Ishikawa (cell line): ENCODE measurements at regions not wholly inside any gene's neighbourhood (a gene's known extent, or its start where the extent isn't known, plus 50 kb on each side); places are given as distances from the start of the nearest gene placed in this dataset.

Experiments
- CEBPB ChIP-seq: IDR thresholded peaks from 2 replicates; pipeline ENCODE4 v1.6.1; 2012
- CREB1 ChIP-seq: IDR thresholded peaks from 2 replicates; pipeline ENCODE4 v1.6.1; 2012; ENCODE audit warnings: low read depth
- EGR1 ChIP-seq: IDR thresholded peaks from 2 replicates; pipeline ENCODE4 v1.6.1; 2012
- EP300 ChIP-seq: IDR thresholded peaks from 2 replicates; pipeline ENCODE4 v1.6.1; 2012; ENCODE audit warnings: borderline replicate concordance
- FOXM1 ChIP-seq: IDR thresholded peaks from 2 replicates; pipeline ENCODE4 v1.6.1; 2012; ENCODE audit warnings: low read depth, borderline replicate concordance
- NFIC ChIP-seq: IDR thresholded peaks from 2 replicates; pipeline ENCODE4 v1.6.1; 2012
- RAD21 ChIP-seq: IDR thresholded peaks from 2 replicates; pipeline ENCODE4 v1.6.1; 2012; ENCODE audit warnings: low read depth
- REST ChIP-seq: IDR thresholded peaks from 2 replicates; pipeline ENCODE4 v1.6.1; 2012; ENCODE audit warnings: low read depth, mild to moderate bottlenecking
- TAF1 ChIP-seq: IDR thresholded peaks from 2 replicates; pipeline ENCODE4 v1.6.1; 2012; ENCODE audit warnings: low read depth, mild to moderate bottlenecking
- TCF12 ChIP-seq: IDR thresholded peaks from 2 replicates; pipeline ENCODE4 v1.6.1; 2012; ENCODE audit warnings: low read depth
- TEAD4 ChIP-seq: IDR thresholded peaks from 2 replicates; pipeline ENCODE4 v1.6.1; 2012
- USF1 ChIP-seq: IDR thresholded peaks from 2 replicates; pipeline ENCODE4 v1.6.1; 2012
- YY1 ChIP-seq: IDR thresholded peaks from 2 replicates; pipeline ENCODE4 v1.6.1; 2012; ENCODE audit warnings: low read depth
- ZBTB7A ChIP-seq: IDR thresholded peaks from 2 replicates; pipeline ENCODE4 v1.6.1; 2012; ENCODE audit warnings: low read depth
- TF ChIP-seq, protein P1 (sequence below): IDR thresholded peaks from 2 replicates; pipeline ENCODE4 v1.6.1; 2012

GRCh38 chr11:15830741-15831428 lies 525.5 kb downstream of the SOX6 start:
- TF ChIP-seq RAD21 (no peak), REST (no peak), CEBPB (no peak), EP300 (no peak), FOXM1 (no peak), TAF1 (no peak), NFIC (no peak), EGR1 (no peak), CREB1 (no peak)

GRCh38 chr11:15835788-15836411 lies 520.4 kb downstream of the SOX6 start:
- TF ChIP-seq ZBTB7A (no peak), TCF12 (no peak), REST (no peak), RAD21 (no peak), YY1 (no peak), USF1 (no peak), TAF1 (no peak), NFIC (no peak), EGR1 (no peak)
- TF ChIP-seq, protein P1, sequence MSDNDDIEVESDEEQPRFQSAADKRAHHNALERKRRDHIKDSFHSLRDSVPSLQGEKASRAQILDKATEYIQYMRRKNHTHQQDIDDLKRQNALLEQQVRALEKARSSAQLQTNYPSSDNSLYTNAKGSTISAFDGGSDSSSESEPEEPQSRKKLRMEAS, result no peak

DNA sequence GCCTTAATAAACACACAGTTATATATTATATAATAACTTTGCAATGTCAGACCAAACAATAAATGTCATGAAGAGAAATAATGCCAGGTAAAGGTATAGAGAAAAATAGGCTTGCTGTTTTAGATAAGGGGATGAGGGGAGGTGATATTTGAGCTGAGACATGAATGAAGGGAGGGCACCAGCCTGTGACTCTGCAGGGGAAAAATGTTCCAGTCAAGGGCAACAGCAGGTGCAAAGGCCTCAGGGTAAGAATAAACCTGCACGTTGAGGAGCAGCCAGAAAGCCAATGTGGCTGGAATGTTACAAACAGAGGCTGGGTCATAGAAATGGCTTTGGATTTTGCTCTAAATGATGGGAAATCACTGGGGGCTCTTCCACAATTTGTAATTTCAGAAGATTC lies 519.6 kb downstream of the SOX6 start:
- no peak for TF ChIP-seq EP300
- no peak for TF ChIP-seq ZBTB7A
- TF ChIP-seq, protein P1, result no peak
- TF ChIP-seq NFIC, result no peak
- TF ChIP-seq YY1, result no peak
- no peak for TF ChIP-seq TAF1
- no peak for TF ChIP-seq USF1

DNA sequence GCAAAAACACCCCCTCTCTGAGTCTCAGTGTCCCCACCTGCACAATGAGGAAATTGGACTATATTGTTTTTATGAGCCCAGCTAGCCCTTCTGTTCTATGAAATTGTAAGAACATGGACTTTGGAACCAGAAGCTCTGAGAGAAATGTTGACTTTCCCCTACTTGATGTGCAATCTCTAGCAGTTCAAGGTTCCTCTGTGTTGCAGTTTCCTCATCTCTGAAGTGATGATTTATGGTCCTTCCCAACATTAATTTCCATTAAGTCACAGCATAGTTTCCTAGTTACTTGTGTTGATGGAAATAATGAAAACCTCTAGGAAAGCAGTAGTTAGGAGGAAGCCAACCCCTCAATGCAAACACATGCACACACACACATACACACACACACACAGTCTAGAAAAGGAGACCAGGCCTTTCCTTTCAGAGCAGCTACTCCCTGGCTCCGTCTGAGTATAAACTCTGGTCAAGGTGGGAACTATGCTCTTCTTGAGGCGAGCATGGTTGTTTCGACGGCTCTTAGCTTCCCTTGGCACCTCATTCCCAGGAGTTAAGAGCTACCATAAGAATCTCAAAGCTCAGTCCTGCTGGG lies 518.4 kb downstream of the SOX6 start:
- TF ChIP-seq YY1 (no peak), TEAD4 (no peak), TAF1 (no peak), REST (no peak), FOXM1 (no peak), EP300 (no peak), RAD21 (no peak), EGR1 (no peak), CEBPB (no peak), USF1 (no peak), ZBTB7A (no peak), NFIC (no peak), CREB1 (no peak), TCF12 (no peak)
- TF ChIP-seq, protein P1, result no peak
